Fibroblast of skin of left biceps (primary cell): ENCODE measurements at regions not wholly inside any gene's neighbourhood (a gene's known extent, or its start where the extent isn't known, plus 50 kb on each side); places are given as distances from the start of the nearest gene placed in this dataset.
"Not testable (repeated sequence)": the region's sequence is repeated elsewhere in the genome, so short reads cannot be mapped to it uniquely, and the experiment has no call there.

Source experiments
- DNase-seq, 2 experiments: peaks; one replicate each; pipeline ENCODE4 v3.0.0-alpha.2; 2013; ENCODE audit warnings: low read depth in 2 of 2

- DNase-seq: peak in 1 of 2 experiments; percentile 28
Observed at GRCh38 chr7:27032839-27033238, 63.0 kb downstream of the HOXA1 start.

GRCh38 chr7:27031289-27032172 is 64.3 kb downstream of the HOXA1 start:
- DNase-seq: peak; percentile 24 to 38

GRCh38 chr7:27030393-27031050 is 65.3 kb downstream of the HOXA1 start:
- DNase-seq: no peak

GRCh38 chr7:27025270-27025669 is 70.5 kb downstream of the HOXA1 start:
- no peak for DNase-seq

- no peak for DNase-seq
Observed at GRCh38 chr7:27010068-27010467, 85.7 kb downstream of the HOXA1 start.

GRCh38 chr7:27000496-27000895 is 95.3 kb downstream of the HOXA1 start:
- no peak for DNase-seq

- DNase-seq: not testable (repeated sequence)
Observed at GRCh38 chr7:26998284-26998683, 97.5 kb downstream of the HOXA1 start.

GRCh38 chr7:26995666-26996065 is 100.1 kb downstream of the HOXA1 start:
- DNase-seq: no peak

GRCh38 chr7:26993816-26994810 is 101.7 kb downstream of the HOXA1 start:
- DNase-seq: peak; percentile 6 to 23

- no peak for DNase-seq
Observed at GRCh38 chr7:26992670-26993069, 103.1 kb downstream of the HOXA1 start.

GRCh38 chr7:26991796-26992195 is 104.0 kb downstream of the HOXA1 start:
- no peak for DNase-seq

- DNase-seq: no peak
Observed at GRCh38 chr7:26989897-26990670, 105.7 kb downstream of the HOXA1 start.

GRCh38 chr7:26988836-26989374 is 106.9 kb downstream of the HOXA1 start:
- DNase-seq: no peak

- DNase-seq: no peak
Observed at GRCh38 chr7:26987338-26987737, 108.5 kb downstream of the HOXA1 start.

GRCh38 chr7:26978146-26978545 is 113.8 kb upstream of the SKAP2 start:
- DNase-seq: no peak

- DNase-seq: no peak
Observed at GRCh38 chr7:26976840-26977239, 112.5 kb upstream of the SKAP2 start.

GRCh38 chr7:26971924-26972323 is 107.5 kb upstream of the SKAP2 start:
- not testable (repeated sequence) for DNase-seq

- DNase-seq: no peak
Observed at GRCh38 chr7:26965724-26966123, 101.3 kb upstream of the SKAP2 start.

- no peak for DNase-seq
Observed at GRCh38 chr7:26964156-26964808, 99.9 kb upstream of the SKAP2 start.

GRCh38 chr7:26959290-26959689 is 94.9 kb upstream of the SKAP2 start:
- DNase-seq: no peak
